Left lung (tissue), 4 donors: ENCODE measurements at regions not wholly inside any gene's neighbourhood (a gene's known extent, or its start where the extent isn't known, plus 50 kb on each side); places are given as distances from the start of the nearest gene placed in this dataset.

Source experiments
- ATAC-seq: fragments of 200-7000 bp; cut with Tn5 transposase; one replicate; pipeline ENCODE4 v1.9.1; 2020; ENCODE audit warnings: moderate library complexity
- DNase-seq, 4 donors: peaks; one replicate each; pipeline ENCODE4 v3.0.0-alpha.2; 2013 to 2020
- H3K27ac ChIP-seq, 2 donors: fragments of 200-600 bp; sonication (generic) in 1 of 2; one replicate each; pipeline versions ENCODE4 v1.5.0 to v1.8.0; 2020 to 2021
- H3K27me3 ChIP-seq, 2 donors: fragments of 200-600 bp; sonication (generic) in 1 of 2; one replicate each; pipeline versions ENCODE4 v1.5.0 to v1.8.0; 2020 to 2021
- H3K36me3 ChIP-seq, 2 donors: fragments of 200-600 bp; sonication (generic) in 1 of 2; one replicate each; pipeline versions ENCODE4 v1.5.0 to v1.8.0; 2020 to 2021
- H3K4me1 ChIP-seq, 2 donors: fragments of 200-600 bp; one replicate each; pipeline ENCODE4 v1.8.0; 2021
- H3K4me3 ChIP-seq, 2 donors: fragments of 200-600 bp; sonication (generic) in 1 of 2; one replicate each; pipeline versions ENCODE4 v1.5.0 to v1.8.0; 2020 to 2021; ENCODE audit warnings: mild to moderate bottlenecking in 1 of 2
- H3K9me3 ChIP-seq, 2 donors: fragments of 200-600 bp; sonication (generic) in 1 of 2; one replicate each; pipeline versions ENCODE4 v1.5.0 to v1.8.0; 2020 to 2021
- CTCF ChIP-seq, 2 donors: fragments of 200-600 bp; sonication (generic) in 1 of 2; IDR thresholded peaks; one replicate each; pipeline versions ENCODE4 v1.5.0 to v1.8.0; 2021; ENCODE audit warnings: antibody characterized with exemption in 2 of 2
- intact Hi-C, 2 donors: fragments of 100-400 bp; cut with DNase I; formaldehyde crosslinking; loops; one replicate each; pipeline versions ENCODE4 v1.11.2 to v1.14.2; 2022
- donor health status: DM: no; HTN: yes; CAD: no.
- donor health status: DM: no; HTN: no; CAD: no.

GRCh38 chr4:74667438-74667837 is 126.9 kb downstream of the BTC start:
- Histone ChIP-seq H3K9me3 (no peaks in the 10 kb centered on the region), H3K4me3 (no peak overlapping the region), H3K4me1 (peaks cover 0 to 2% of the 10 kb centered on the region in 2 donors), H3K27me3 (no peaks in the 10 kb centered on the region), H3K36me3 (no peaks in the 10 kb centered on the region), H3K27ac (no peak overlapping the region)
- intact Hi-C loops = no loop called here
- DNase-seq (no peak), ATAC-seq (no peak)
- no peak for TF ChIP-seq CTCF (IDR thresholded peaks at IDR 0.05)

DNA sequence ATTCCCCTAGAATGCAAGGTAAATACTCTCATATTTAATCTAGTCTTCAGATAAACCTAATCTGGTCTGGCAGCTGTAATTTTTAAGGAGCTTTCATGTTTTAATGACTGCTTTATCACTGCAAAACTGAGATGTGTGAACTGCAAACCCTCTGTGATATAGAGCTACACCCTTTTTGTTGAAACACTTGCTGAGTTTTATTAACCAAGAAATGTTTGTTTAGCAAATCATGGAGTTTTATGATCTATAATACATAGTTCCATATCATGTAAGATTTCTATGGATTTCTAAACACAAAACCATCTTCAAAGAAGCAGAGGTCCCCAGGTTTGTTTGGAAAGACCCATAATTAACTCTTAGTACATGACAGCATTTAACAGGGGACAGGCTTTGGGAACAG is 126.4 kb downstream of the BTC start:
- intact Hi-C loops = no loop called here
- ATAC-seq (no peak), DNase-seq (no peak)
- no peaks in the 10 kb centered on the region for H3K36me3 ChIP-seq
- no peak for TF ChIP-seq CTCF (IDR thresholded peaks at IDR 0.05)
- H3K9me3 ChIP-seq = no peaks in the 10 kb centered on the region
- H3K27me3 ChIP-seq = no peaks in the 10 kb centered on the region
- no peak overlapping the region for H3K4me3 ChIP-seq
- H3K4me1 ChIP-seq = peaks cover 0 to 2% of the 10 kb centered on the region in 2 donors
- no peak overlapping the region for H3K27ac ChIP-seq

GRCh38 chr4:74669702-74670101 is 124.6 kb downstream of the BTC start:
- no peak for ATAC-seq
- peaks cover 0 to 2% of the 10 kb centered on the region in 2 donors for H3K4me1 ChIP-seq
- DNase-seq = no peak
- intact Hi-C loops = loop anchor here in 1 of 2 donors (5.0 to 10.0 kb wide), 2 partner anchors 135 to 292 kb away; no protein-coding TSS in a partner anchor
- H3K27me3 ChIP-seq = no peaks in the 10 kb centered on the region
- H3K36me3 ChIP-seq = no peaks in the 10 kb centered on the region
- H3K9me3 ChIP-seq = no peaks in the 10 kb centered on the region
- no peak for TF ChIP-seq CTCF (IDR thresholded peaks at IDR 0.05)
- no peak overlapping the region for H3K27ac ChIP-seq
- no peak overlapping the region for H3K4me3 ChIP-seq

GRCh38 chr4:74670583-74670982 is 123.7 kb downstream of the BTC start:
- DNase-seq (no peak), ATAC-seq (peak; percentile 21)
- H3K4me3 ChIP-seq = no peak overlapping the region
- peaks cover 0 to 2% of the 10 kb centered on the region in 2 donors for H3K4me1 ChIP-seq
- no peak for TF ChIP-seq CTCF (IDR thresholded peaks at IDR 0.05)
- H3K27me3 ChIP-seq = no peaks in the 10 kb centered on the region
- no peak overlapping the region for H3K27ac ChIP-seq
- H3K36me3 ChIP-seq = no peaks in the 10 kb centered on the region
- H3K9me3 ChIP-seq = no peaks in the 10 kb centered on the region
- intact Hi-C loops = loop anchor here in 1 of 2 donors (5.0 to 10.0 kb wide), 2 partner anchors 136 to 293 kb away; no protein-coding TSS in a partner anchor

GRCh38 chr4:74671080-74671698 is 123.1 kb downstream of the BTC start:
- no peaks in the 10 kb centered on the region for H3K27me3 ChIP-seq
- H3K9me3 ChIP-seq = no peaks in the 10 kb centered on the region
- no peaks in the 10 kb centered on the region for H3K36me3 ChIP-seq
- peak in 3 of 4 donors; percentile 7 to 46 (median 43) for DNase-seq
- intact Hi-C loops = loop anchor here in 1 of 2 donors (5.0 to 10.0 kb wide), 2 partner anchors 136 to 294 kb away; no protein-coding TSS in a partner anchor
- H3K4me1 ChIP-seq = peaks cover 0 to 2% of the 10 kb centered on the region in 2 donors
- peak; percentile 44 to 45 for TF ChIP-seq CTCF (IDR thresholded peaks at IDR 0.05)
- peak; percentile 85 for ATAC-seq
- no peak overlapping the region for H3K27ac ChIP-seq
- no peak overlapping the region for H3K4me3 ChIP-seq
